Endothelial cell of umbilical vein (primary cell): ENCODE measurements at regions not wholly inside any gene's neighbourhood (a gene's known extent, or its start where the extent isn't known, plus 50 kb on each side); places are given as distances from the start of the nearest gene placed in this dataset.

Experiments used
- BruUV-seq: library from RNA; stranded (reverse); fragments of 400-500 nt; replicated peaks from 2 replicates; lab custom pipeline; 2021; lab: Mats Ljungman, UMichigan
- CTCF ChIA-PET: fragments of 300-600, 350-600 bp; sonication (Branson Sonifier 250); formaldehyde crosslinking; loops from one replicate; lab custom pipeline; 2021; ENCODE audit warnings: antibody characterized with exemption, inconsistent platforms; lab: Charles Lee
- POLR2A ChIA-PET: fragments of 300-600, 350-600 bp; sonication (Branson Sonifier 250); formaldehyde crosslinking; loops from one replicate; lab custom pipeline; 2021; ENCODE audit warnings: antibody characterized with exemption, inconsistent platforms; lab: Charles Lee
- DNase-seq: peaks from one replicate; pipeline ENCODE4 v3.0.0-alpha.2; 2011; ENCODE audit warnings: low read depth, low spot score
- FAIRE-seq: peaks from 2 replicates; lab custom pipeline; 2011; peaks lifted over from hg19 to GRCh38; lab: Jason Lieb, UNC
- H2AFZ ChIP-seq: 2 replicates; pipeline ENCODE4 v1.6.0; 2012; ENCODE audit warnings: low read depth, low read length, control low read depth, inconsistent platforms
- H3K27ac ChIP-seq: 2 replicates; pipeline ENCODE4 v1.5.1; 2011; ENCODE audit warnings: low read depth, mild to moderate bottlenecking, control low read depth, low read length, moderate library complexity; ENCODE audit not compliant: insufficient read depth
- H3K27me3 ChIP-seq, 2 experiments: 2 replicates each; pipeline versions ENCODE4 v1.6.0 to v1.6.1; 2011; ENCODE audit warnings: low read length in 2 of 2, mixed read lengths in 1 of 2; ENCODE audit not compliant: control insufficient read depth in 2 of 2, insufficient read depth in 2 of 2
- H3K36me3 ChIP-seq, 2 experiments: 2 replicates in 1 of 2; 3 replicates in 1 of 2; pipeline ENCODE4 v1.5.1; 2011; ENCODE audit warnings: low read length in 2 of 2, mild to moderate bottlenecking in 1 of 2, moderate library complexity in 1 of 2; ENCODE audit not compliant: control insufficient read depth in 2 of 2, insufficient read depth in 2 of 2; ENCODE audit errors: extremely low read depth in 1 of 2
- H3K4me1 ChIP-seq: 3 replicates; pipeline ENCODE4 v1.5.1; 2011; ENCODE audit warnings: mild to moderate bottlenecking, low read length; ENCODE audit not compliant: control insufficient read depth, insufficient read depth; ENCODE audit errors: extremely low read depth
- H3K4me2 ChIP-seq: 2 replicates; pipeline ENCODE4 v1.6.1; 2011; ENCODE audit warnings: low read length, control low read depth, mixed read lengths; ENCODE audit not compliant: insufficient read depth
- H3K4me3 ChIP-seq, 3 experiments: fragments of 200-600 bp in 1 of 3; sonication (generic), shearing (Covaris generic) in 1 of 3; replicated peaks in 1 of 3; 2 replicates each; pipeline ENCODE4 v1.5.1; 2011 to 2016; ENCODE audit warnings: control low read depth in 3 of 3, low read length in 3 of 3, mild to moderate bottlenecking in 2 of 3, inconsistent platforms in 1 of 3, low read depth in 1 of 3, moderate library complexity in 1 of 3; ENCODE audit not compliant: insufficient read depth in 1 of 3
- H3K79me2 ChIP-seq: 2 replicates; pipeline ENCODE4 v1.6.0; 2012; ENCODE audit warnings: low read length, inconsistent platforms; ENCODE audit not compliant: control insufficient read depth, insufficient read depth
- H3K9ac ChIP-seq: replicated peaks from 2 replicates; pipeline ENCODE3; 2011; ENCODE audit warnings: low read length, control low read depth; ENCODE audit not compliant: insufficient read depth; ENCODE audit errors: extremely low read depth
- H3K9me1 ChIP-seq: replicated peaks from 3 replicates; pipeline ENCODE4 v1.6.0; 2011; ENCODE audit warnings: mild to moderate bottlenecking, low read length; ENCODE audit not compliant: control insufficient read depth, insufficient read depth; ENCODE audit errors: extremely low read depth
- H3K9me3 ChIP-seq: replicated peaks from 2 replicates; pipeline ENCODE4 v1.5.1; 2012; ENCODE audit warnings: low read length, inconsistent platforms; ENCODE audit not compliant: control insufficient read depth, insufficient read depth
- H4K20me1 ChIP-seq: replicated peaks from 2 replicates; pipeline ENCODE3; 2011; ENCODE audit warnings: mild to moderate bottlenecking, low read length; ENCODE audit not compliant: control insufficient read depth, insufficient read depth; ENCODE audit errors: extremely low read depth
- CTCF ChIP-seq, 2 donors: IDR thresholded peaks; 1 replicate in 1 of 2; 2 replicates in 1 of 2; pipeline ENCODE4 v1.5.1; 2011; ENCODE audit warnings: low read length in 2 of 2, mild to moderate bottlenecking in 2 of 2, moderate library complexity in 2 of 2, control low read depth in 1 of 2, inconsistent platforms in 1 of 2, low read depth in 1 of 2; ENCODE audit not compliant: insufficient read depth in 1 of 2; ENCODE audit errors: extremely low read depth in 1 of 2
- EZH2 ChIP-seq: IDR thresholded peaks from 2 replicates; pipeline ENCODE4 v1.6.1; 2012; ENCODE audit warnings: borderline replicate concordance, low read depth, mild to moderate bottlenecking, moderate library complexity, low read length, inconsistent platforms; ENCODE audit not compliant: severe bottlenecking
- JUN ChIP-seq: IDR thresholded peaks from 2 replicates; pipeline ENCODE4 v1.6.1; 2011; ENCODE audit warnings: borderline replicate concordance, low read depth; ENCODE audit not compliant: insufficient read length, insufficient read depth
- MAX ChIP-seq: IDR thresholded peaks from 2 replicates; pipeline ENCODE4 v1.6.1; 2011; ENCODE audit not compliant: insufficient read depth, insufficient read length
- MYC ChIP-seq: IDR thresholded peaks from one replicate; pipeline ENCODE4 v1.6.1; 2011; ENCODE audit warnings: mild to moderate bottlenecking, low read depth, low read length
- POLR2AphosphoS5 ChIP-seq: IDR thresholded peaks from 2 replicates; pipeline ENCODE4 v1.6.1; 2012; ENCODE audit warnings: low read depth, mild to moderate bottlenecking, control low read depth, low read length, moderate library complexity; ENCODE audit not compliant: insufficient read depth
- dilution Hi-C: fragments of 300-500 bp; cut with MboI; formaldehyde crosslinking; loops from one replicate; pipeline ENCODE4 v1.15.0; 2019; ENCODE audit warnings: low sequenced_read_pairs; ENCODE audit not compliant: extremely low pct_ligation_motif_present
- intact Hi-C: fragments of 100-400 bp; cut with micrococcal nuclease; formaldehyde crosslinking; loops from one replicate; pipeline ENCODE4 v1.10.0; 2022

GRCh38 chr19:30216453-30216852 is 155.7 kb upstream of the ZNF536 start:
- no peaks in the 10 kb centered on the region for H4K20me1 ChIP-seq
- TF ChIP-seq MAX = no peak
- no peak for TF ChIP-seq EZH2
- no peak for TF ChIP-seq JUN
- H3K27ac ChIP-seq = no peak overlapping the region
- H3K4me1 ChIP-seq = no peaks in the 10 kb centered on the region
- no peaks in the 10 kb centered on the region for H3K9me1 ChIP-seq
- H3K36me3 ChIP-seq = no peaks in the 10 kb centered on the region
- FAIRE-seq = no peak
- intact Hi-C loops (no loop called here), dilution Hi-C loops (no loop called here)
- CTCF ChIA-PET = no interaction called here
- no peaks in the 10 kb centered on the region for H3K79me2 ChIP-seq
- H3K9me3 ChIP-seq = no peaks in the 10 kb centered on the region
- POLR2A ChIA-PET = no interaction called here
- H3K4me2 ChIP-seq = no peak overlapping the region
- H2AFZ ChIP-seq = no peak overlapping the region
- no peak overlapping the region for H3K4me3 ChIP-seq
- BruUV-seq = no TSS peak
- no peaks in the 10 kb centered on the region for H3K27me3 ChIP-seq
- no peak overlapping the region for H3K9ac ChIP-seq
- no peak for DNase-seq

GRCh38 chr19:30217461-30217860 is 154.7 kb upstream of the ZNF536 start:
- no peaks in the 10 kb centered on the region for H3K27me3 ChIP-seq
- no peak overlapping the region for H2AFZ ChIP-seq
- ChIA-PET POLR2A (no interaction called here), CTCF (no interaction called here)
- no peaks in the 10 kb centered on the region for H3K4me1 ChIP-seq
- no peaks in the 10 kb centered on the region for H3K9me1 ChIP-seq
- TF ChIP-seq CTCF (IDR thresholded peaks at IDR 0.05; ENCODE audit: extremely low read depth in 1 of 2, insufficient read depth in 1 of 2, low read depth in 1 of 2, low read length in 2 of 2) (no peak), MYC (no peak), POLR2AphosphoS5 (no peak), EZH2 (no peak), JUN (no peak)
- no peak overlapping the region for H3K27ac ChIP-seq
- no peaks in the 10 kb centered on the region for H4K20me1 ChIP-seq
- DNase-seq (no peak), FAIRE-seq (no peak)
- no peak overlapping the region for H3K9ac ChIP-seq
- intact Hi-C loops = no loop called here
- no peaks in the 10 kb centered on the region for H3K9me3 ChIP-seq
- H3K4me3 ChIP-seq = no peak overlapping the region
- no peak overlapping the region for H3K4me2 ChIP-seq
- BruUV-seq = no TSS peak
- no peaks in the 10 kb centered on the region for H3K79me2 ChIP-seq
- H3K36me3 ChIP-seq = no peaks in the 10 kb centered on the region
- dilution Hi-C loops = no loop called here
